Adrenal gland (tissue), 9 donors: ENCODE measurements at regions not wholly inside any gene's neighbourhood (a gene's known extent, or its start where the extent isn't known, plus 50 kb on each side); places are given as distances from the start of the nearest gene placed in this dataset.
"Not testable (repeated sequence)": the region's sequence is repeated elsewhere in the genome, so short reads cannot be mapped to it uniquely, and the experiment has no call there.

Experiments
- DNase-seq, 7 donors: peaks; one replicate each; pipeline ENCODE4 v3.0.0-alpha.2; 2019 to 2020
- H3K27ac ChIP-seq, 5 donors: fragments of 200-600 bp; sonication (generic) in 4 of 5; 1 replicate in 3 of 5; 2 replicates in 2 of 5; pipeline versions ENCODE4 v1.5.1 to v1.8.0; 2016 to 2020; ENCODE audit warnings: mild to moderate bottlenecking in 1 of 5
- H3K27me3 ChIP-seq: fragments of 200-600 bp; 2 replicates; pipeline ENCODE4 v1.8.0; 2021
- H3K36me3 ChIP-seq, 2 donors: fragments of 200-600 bp; replicated peaks in 1 of 2; 1 replicate in 1 of 2; 2 replicates in 1 of 2; pipeline versions ENCODE4 v1.5.1 to v1.8.0; 2018 to 2022
- H3K4me1 ChIP-seq, 2 donors: fragments of 200-600 bp; replicated peaks in 1 of 2; 1 replicate in 1 of 2; 2 replicates in 1 of 2; pipeline versions ENCODE4 v1.5.1 to v1.8.0; 2018 to 2021
- H3K4me3 ChIP-seq, 4 donors: fragments of 200-600 bp; sonication (generic) in 3 of 4; one replicate each; pipeline ENCODE4 v1.5.1; 2016 to 2018
- H3K9me3 ChIP-seq, 3 donors: fragments of 200-600 bp; sonication (generic) in 1 of 3; replicated peaks in 1 of 3; 1 replicate in 2 of 3; 2 replicates in 1 of 3; pipeline versions ENCODE4 v1.5.1 to v1.8.0; 2016 to 2021
- CTCF ChIP-seq, 6 experiments: fragments of 450-650 bp in 4 of 6; fragments of 200-600 bp in 2 of 6; sonication (generic) in 1 of 6; IDR thresholded peaks; 1 replicate in 5 of 6; 2 replicates in 1 of 6; pipeline versions ENCODE4 v1.5.1 to v1.8.0; 2016 to 2021; ENCODE audit warnings: antibody characterized with exemption in 6 of 6, mild to moderate bottlenecking in 2 of 6, moderate library complexity in 1 of 6
- POLR2A ChIP-seq, 2 donors: fragments of 450-650 bp; IDR thresholded peaks; one replicate each; pipeline ENCODE4 v1.6.1; 2017; ENCODE audit warnings: antibody characterized with exemption in 2 of 2, mild to moderate bottlenecking in 2 of 2, moderate library complexity in 1 of 2
- WGBS, 4 donors: extraction: QIAGEN DNeasy Blood & Tissue Kit in 2 of 4; methylation state at CpG; one replicate each; pipeline versions ENCODE4 v1.1.5 to v1.1.7; 2013 to 2017; 5-methylcytosine and 5-hydroxymethylcytosine counted together
- intact Hi-C, 2 donors: fragments of 100-400 bp; cut with DNase I; formaldehyde crosslinking; loops; one replicate each; pipeline versions ENCODE4 v1.14.1 to v1.15.0; 2022 to 2023
- donor health status: healthy with polysubstance abuse.
- donor health status: Bipolar disorder and iron deficiency.
- donor health status: DM: yes; HTN: yes; CAD: no.
- donor health status: DM: no; HTN: no; CAD: no.
- donor health status: DM: no; HTN: no; CAD: no.

GRCh38 chr2:48232351-48232750, 82.1 kb upstream of the FOXN2 start:
- intact Hi-C loops, result no loop called here
- Histone ChIP-seq H3K27me3 (no peaks in the 10 kb centered on the region), H3K4me1 (no peaks in the 10 kb centered on the region), H3K36me3 (no peaks in the 10 kb centered on the region), H3K27ac (no peak overlapping the region), H3K4me3 (no peak overlapping the region), H3K9me3 (no peaks in the 10 kb centered on the region)
- no peak for TF ChIP-seq POLR2A (IDR thresholded peaks at IDR 0.05)
- no peak for TF ChIP-seq CTCF (IDR thresholded peaks at IDR 0.05)
- no peak for DNase-seq
- 85 to 90% (median 87%) methylated on average over 6 of the region's 6 CpGs for WGBS, 4 donors

DNA sequence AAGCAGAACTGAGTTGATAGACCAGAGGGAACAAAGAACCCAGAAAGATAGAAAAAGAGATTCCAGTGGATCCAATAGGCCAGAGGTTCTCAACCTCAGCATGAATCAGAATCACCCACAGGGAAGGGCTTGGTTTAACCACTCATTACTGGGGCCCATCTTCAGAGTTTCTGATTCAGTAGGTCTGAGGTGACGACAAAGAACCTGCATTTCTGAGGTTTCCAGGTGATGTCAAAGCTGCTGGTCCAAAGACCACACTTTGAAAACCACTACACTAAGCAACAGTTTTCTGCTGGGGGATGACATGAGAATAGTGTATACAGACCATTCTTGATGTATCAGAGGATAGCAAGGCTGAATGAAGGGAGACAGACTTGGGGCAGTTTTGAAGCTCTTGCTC, 81.5 kb upstream of the FOXN2 start:
- no peaks in the 10 kb centered on the region for H3K36me3 ChIP-seq
- no peaks in the 10 kb centered on the region for H3K9me3 ChIP-seq
- TF ChIP-seq POLR2A (IDR thresholded peaks at IDR 0.05), result no peak
- no peak for TF ChIP-seq CTCF (IDR thresholded peaks at IDR 0.05)
- WGBS, 4 donors, result 96 to 100% (median 100%) methylated on average over 1 of the region's 1 CpG
- H3K27ac ChIP-seq, result no peak overlapping the region
- H3K4me3 ChIP-seq, result no peak overlapping the region
- intact Hi-C loops, result no loop called here
- no peaks in the 10 kb centered on the region for H3K4me1 ChIP-seq
- no peak for DNase-seq
- H3K27me3 ChIP-seq, result no peaks in the 10 kb centered on the region

- intact Hi-C loops, H3K4me1 ChIP-seq, H3K27ac ChIP-seq, H3K27me3 ChIP-seq, H3K36me3 ChIP-seq, H3K4me3 ChIP-seq, H3K9me3 ChIP-seq, DNase-seq: not testable (repeated sequence)
- 83 to 99% (median 86%) methylated on average over 4 to 5 of the region's 5 CpGs for WGBS, 4 donors
Measured at GRCh38 chr2:48233824-48234223, 80.7 kb upstream of the FOXN2 start.

- no peak for DNase-seq
- H3K27ac ChIP-seq, result no peak overlapping the region
- TF ChIP-seq POLR2A (IDR thresholded peaks at IDR 0.05), result no peak
- no peak for TF ChIP-seq CTCF (IDR thresholded peaks at IDR 0.05)
- no peak overlapping the region for H3K4me3 ChIP-seq
- 74 to 76% (median 74%) methylated on average over 5 of the region's 5 CpGs for WGBS, 4 donors
- no peaks in the 10 kb centered on the region for H3K27me3 ChIP-seq
- no peaks in the 10 kb centered on the region for H3K36me3 ChIP-seq
- no peaks in the 10 kb centered on the region for H3K4me1 ChIP-seq
- intact Hi-C loops, result no loop called here
- no peaks in the 10 kb centered on the region for H3K9me3 ChIP-seq
Measured at GRCh38 chr2:48235076-48235475, 79.4 kb upstream of the FOXN2 start.

DNA sequence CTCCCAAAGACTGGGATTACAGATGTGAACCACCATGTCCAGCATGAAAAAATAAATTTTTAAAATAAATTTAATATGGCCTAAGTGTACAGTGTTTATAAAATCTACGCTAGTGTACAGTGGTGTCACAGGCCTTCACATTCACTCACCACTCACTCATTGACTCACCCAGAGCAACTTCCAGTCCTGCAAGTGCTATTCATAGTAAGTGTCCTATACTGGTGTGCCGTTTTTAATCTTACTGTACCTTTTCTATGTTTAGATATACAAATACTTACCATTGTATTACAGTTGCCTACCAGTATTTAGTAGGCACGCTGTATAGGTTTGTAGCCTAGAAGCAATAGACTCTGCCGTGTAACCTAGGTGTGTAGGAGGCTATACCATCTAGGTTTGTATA, 76.1 kb upstream of the FOXN2 start:
- no peak for DNase-seq
- WGBS, 4 donors, result 75 to 92% (median 87%) methylated on average over 4 of the region's 4 CpGs
- intact Hi-C loops, result no loop called here

More for the DNA sequence above, 76.1 kb upstream of the FOXN2 start:
- Histone ChIP-seq H3K27ac (no peak overlapping the region), H3K9me3 (no peaks in the 10 kb centered on the region), H3K36me3 (no peaks in the 10 kb centered on the region), H3K4me1 (no peaks in the 10 kb centered on the region), H3K4me3 (no peak overlapping the region), H3K27me3 (no peaks in the 10 kb centered on the region)
- TF ChIP-seq POLR2A (IDR thresholded peaks at IDR 0.05) (no peak), CTCF (IDR thresholded peaks at IDR 0.05) (no peak)
